PFSK-1 (cell line): ENCODE measurements at regions not wholly inside any gene's neighbourhood (a gene's known extent, or its start where the extent isn't known, plus 50 kb on each side); places are given as distances from the start of the nearest gene placed in this dataset.

Source experiments
- FOXP2 ChIP-seq: optimal IDR thresholded peaks from 2 replicates; pipeline ENCODE3; 2011; ENCODE audit warnings: borderline replicate concordance, control low read depth, inconsistent platforms; ENCODE audit not compliant: insufficient read depth; ENCODE audit errors: extremely low read length, extremely low read depth
- POLR2AphosphoS5 ChIP-seq: IDR thresholded peaks from 2 replicates; pipeline ENCODE4 v1.6.1; 2012; ENCODE audit warnings: low read depth, mild to moderate bottlenecking, control low read depth, low read length, moderate library complexity
- REST ChIP-seq, 2 experiments: IDR thresholded peaks; 2 replicates each; pipeline versions ENCODE4 v1.6.1 to v1.8.0; 2011 to 2012; ENCODE audit warnings: low read depth in 2 of 2, low read length in 2 of 2, control low read depth in 1 of 2, inconsistent platforms in 1 of 2, mild to moderate bottlenecking in 1 of 2, moderate library complexity in 1 of 2; ENCODE audit not compliant: insufficient read depth in 1 of 2
- SIN3A ChIP-seq: IDR thresholded peaks from 2 replicates; pipeline ENCODE4 v1.6.1; 2012; ENCODE audit warnings: mild to moderate bottlenecking, low read length, moderate library complexity, borderline replicate concordance; ENCODE audit not compliant: insufficient read depth
- TAF1 ChIP-seq: IDR thresholded peaks from 2 replicates; pipeline ENCODE4 v1.6.1; 2012; ENCODE audit warnings: low read length, control low read depth, borderline replicate concordance; ENCODE audit not compliant: insufficient read depth

GRCh38 chr20:4411744-4412143 lies 162.7 kb upstream of the ADRA1D start:
- TF ChIP-seq FOXP2 (no peak), REST (IDR thresholded peaks at IDR 0.05; ENCODE audit: insufficient read depth in 1 of 2, low read depth in 2 of 2, low read length in 2 of 2) (no peak), TAF1 (no peak), POLR2AphosphoS5 (no peak), SIN3A (no peak)

- TF ChIP-seq REST (IDR thresholded peaks at IDR 0.05; ENCODE audit: insufficient read depth in 1 of 2, low read depth in 2 of 2, low read length in 2 of 2) (no peak), POLR2AphosphoS5 (no peak), TAF1 (no peak), FOXP2 (no peak), SIN3A (no peak)
Measured at GRCh38 chr20:4406627-4407026, 157.5 kb upstream of the ADRA1D start.

GRCh38 chr20:4401601-4402000 lies 152.5 kb upstream of the ADRA1D start:
- TF ChIP-seq REST (IDR thresholded peaks at IDR 0.05; ENCODE audit: insufficient read depth in 1 of 2, low read depth in 2 of 2, low read length in 2 of 2) (no peak), TAF1 (no peak), POLR2AphosphoS5 (no peak), SIN3A (no peak), FOXP2 (no peak)

- no peak for TF ChIP-seq REST (IDR thresholded peaks at IDR 0.05; ENCODE audit: insufficient read depth in 1 of 2, low read depth in 2 of 2, low read length in 2 of 2)
- no peak for TF ChIP-seq TAF1
- TF ChIP-seq POLR2AphosphoS5 = no peak
- TF ChIP-seq FOXP2 = no peak
- TF ChIP-seq SIN3A = no peak
Measured at GRCh38 chr20:4384961-4385360, 135.9 kb upstream of the ADRA1D start.

GRCh38 chr20:4383961-4384360 lies 134.9 kb upstream of the ADRA1D start:
- TF ChIP-seq SIN3A = no peak
- TF ChIP-seq FOXP2 = no peak
- TF ChIP-seq POLR2AphosphoS5 = no peak
